ENCODE measurements at regions not wholly inside any gene's neighbourhood (a gene's known extent, or its start where the extent isn't known, plus 50 kb on each side); places are given as distances from the start of the nearest gene placed in this dataset.

- no peak for TF ChIP-seq CTCF (conservative IDR thresholded peaks at IDR 0.05 in 1 of 2, IDR thresholded peaks at IDR 0.05 in 1 of 2; ENCODE audit: low read depth in 1 of 2, low read length in 2 of 2)
- no peak for TF ChIP-seq EZH2 (IDR thresholded peaks at IDR 0.05; ENCODE audit: low read length, missing control alignments)
These were observed 313.4 kb downstream of the AEBP2 start for GRCh38 chr12:19752712-19753111.

All from fibroblast of lung (primary cell).